Heart left ventricle (tissue), 16 donors: ENCODE measurements at regions not wholly inside any gene's neighbourhood (a gene's known extent, or its start where the extent isn't known, plus 50 kb on each side); places are given as distances from the start of the nearest gene placed in this dataset.

ENCODE experiments used
- ATAC-seq, 4 donors: fragments of 200-7000 bp; cut with Tn5 transposase; one replicate each; pipeline ENCODE4 v1.9.1; 2020 to 2022; ENCODE audit warnings: moderate library complexity in 4 of 4, mild to moderate bottlenecking in 3 of 4, moderate number of reproducible peaks in 1 of 4
- DNase-seq, 5 donors: peaks; one replicate each; pipeline ENCODE4 v3.0.0-alpha.2; 2020
- H3K27ac ChIP-seq, 12 donors: fragments of 200-600 bp; sonication (generic) in 4 of 12; one replicate each; pipeline versions ENCODE4 v1.5.0 to v1.8.0; 2016 to 2022; ENCODE audit warnings: mild to moderate bottlenecking in 2 of 12
- H3K27me3 ChIP-seq, 9 donors: fragments of 200-600 bp; sonication (generic) in 2 of 9; one replicate each; pipeline versions ENCODE4 v1.5.1 to v1.8.0; 2016 to 2022; ENCODE audit warnings: mild to moderate bottlenecking in 3 of 9
- H3K36me3 ChIP-seq, 9 donors: fragments of 200-600 bp; sonication (generic) in 2 of 9; one replicate each; pipeline versions ENCODE4 v1.5.0 to v1.8.0; 2018 to 2022; ENCODE audit warnings: mild to moderate bottlenecking in 2 of 9
- H3K4me1 ChIP-seq, 12 donors: fragments of 200-600 bp; sonication (generic) in 4 of 12; one replicate each; pipeline versions ENCODE4 v1.5.0 to v1.8.0; 2016 to 2022; ENCODE audit warnings: mild to moderate bottlenecking in 3 of 12
- H3K4me3 ChIP-seq, 12 donors: fragments of 200-600 bp; sonication (generic) in 4 of 12; one replicate each; pipeline versions ENCODE4 v1.5.0 to v1.8.0; 2017 to 2022; ENCODE audit warnings: mild to moderate bottlenecking in 9 of 12, moderate library complexity in 4 of 12
- H3K9me3 ChIP-seq, 12 donors: fragments of 200-600 bp; sonication (generic) in 4 of 12; one replicate each; pipeline versions ENCODE4 v1.5.0 to v1.8.0; 2016 to 2022; ENCODE audit warnings: mild to moderate bottlenecking in 1 of 12
- POLR2A ChIP-seq, 2 donors: fragments of 450-650 bp; IDR thresholded peaks; one replicate each; pipeline ENCODE4 v1.6.1; 2017; ENCODE audit warnings: antibody characterized with exemption in 2 of 2, mild to moderate bottlenecking in 2 of 2, moderate library complexity in 2 of 2
- WGBS, 4 donors: extraction: QIAGEN DNeasy Blood & Tissue Kit in 2 of 4; methylation state at CpG; one replicate each; pipeline versions ENCODE4 v1.1.5 to v1.1.7; 2013 to 2018; 5-methylcytosine and 5-hydroxymethylcytosine counted together
- intact Hi-C, 10 donors: fragments of 100-400 bp; cut with DNase I; formaldehyde crosslinking; loops; one replicate each; pipeline versions ENCODE4 v1.11.1 to v1.14.2; 2022
- TF ChIP-seq, protein P1 (sequence below), 12 donors: fragments of 200-600 bp; sonication (generic) in 4 of 12; IDR thresholded peaks; one replicate each; pipeline versions ENCODE4 v1.5.0 to v1.8.0; 2018 to 2022; ENCODE audit warnings: antibody characterized with exemption in 12 of 12, mild to moderate bottlenecking in 5 of 12
- donor health status: ischemic (EF 13 %, LVEDD 7.1; RV severe dilation, severe dysfunction).
- donor health status: healthy with polysubstance abuse.
- donor health status: DM: no; HTN: yes; CAD: no.
- donor health status: DM: no; HTN: no; CAD: no.
- donor health status: ischemic (EF 25% LVEDD 6.9; RV normal size, moderate dysfunction).
- donor health status: ischemic (EF 25% LVEDD 5.7; RV mildly dilated, moderate dysfunction).
- donor health status: healthy.
- donor health status: DM: yes; HTN: yes; CAD: no.
- donor health status: ischemic (EF 35%, LVEDD 5.7; RV mildly dilated, moderate dysfunction).
- donor health status: nonischemic (EF 11% LVEDD 7.7; RV severe dilation, severe dysfunction).
- donor health status: DM: yes; HTN: yes; CAD: no.
- donor health status: PGD.
- donor health status: ischemic (EF 29% LVEDD 5.4; RV normal size, mild dysfunction).
- donor health status: nonischemic (EF 23%, LVEDD 6.1; RV moderate dilation, normal function).

- H3K27me3 ChIP-seq = no peaks in the 10 kb centered on the region
- 80 to 88% (median 83%) methylated on average over 13 of the region's 13 CpGs for WGBS, 4 donors
- H3K27ac ChIP-seq = no peak overlapping the region
- no peak overlapping the region for H3K4me3 ChIP-seq
- peaks cover 0 to 12% (median 0%) of the 10 kb centered on the region in 12 donors for H3K4me1 ChIP-seq
- no peaks in the 10 kb centered on the region for H3K36me3 ChIP-seq
- H3K9me3 ChIP-seq = no peaks in the 10 kb centered on the region
- no peak for ATAC-seq
- TF ChIP-seq, protein P1, sequence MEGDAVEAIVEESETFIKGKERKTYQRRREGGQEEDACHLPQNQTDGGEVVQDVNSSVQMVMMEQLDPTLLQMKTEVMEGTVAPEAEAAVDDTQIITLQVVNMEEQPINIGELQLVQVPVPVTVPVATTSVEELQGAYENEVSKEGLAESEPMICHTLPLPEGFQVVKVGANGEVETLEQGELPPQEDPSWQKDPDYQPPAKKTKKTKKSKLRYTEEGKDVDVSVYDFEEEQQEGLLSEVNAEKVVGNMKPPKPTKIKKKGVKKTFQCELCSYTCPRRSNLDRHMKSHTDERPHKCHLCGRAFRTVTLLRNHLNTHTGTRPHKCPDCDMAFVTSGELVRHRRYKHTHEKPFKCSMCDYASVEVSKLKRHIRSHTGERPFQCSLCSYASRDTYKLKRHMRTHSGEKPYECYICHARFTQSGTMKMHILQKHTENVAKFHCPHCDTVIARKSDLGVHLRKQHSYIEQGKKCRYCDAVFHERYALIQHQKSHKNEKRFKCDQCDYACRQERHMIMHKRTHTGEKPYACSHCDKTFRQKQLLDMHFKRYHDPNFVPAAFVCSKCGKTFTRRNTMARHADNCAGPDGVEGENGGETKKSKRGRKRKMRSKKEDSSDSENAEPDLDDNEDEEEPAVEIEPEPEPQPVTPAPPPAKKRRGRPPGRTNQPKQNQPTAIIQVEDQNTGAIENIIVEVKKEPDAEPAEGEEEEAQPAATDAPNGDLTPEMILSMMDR (IDR thresholded peaks at IDR 0.05) = no peak
- TF ChIP-seq POLR2A (IDR thresholded peaks at IDR 0.05) = no peak
- intact Hi-C loops = no loop called here
- DNase-seq = no peak
Measured at GRCh38 chr16:65782611-65783600, 583.6 kb upstream of the CDH5 start.

GRCh38 chr16:65781855-65782254, 584.6 kb upstream of the CDH5 start:
- Histone ChIP-seq H3K4me1 (peaks cover 0 to 9% (median 0%) of the 10 kb centered on the region in 12 donors), H3K9me3 (peaks cover 0 to 8% (median 2%) of the 10 kb centered on the region in 12 donors), H3K27me3 (no peaks in the 10 kb centered on the region), H3K27ac (no peak overlapping the region), H3K4me3 (no peak overlapping the region), H3K36me3 (no peaks in the 10 kb centered on the region)
- no peak for TF ChIP-seq POLR2A (IDR thresholded peaks at IDR 0.05)
- TF ChIP-seq, protein P1 (IDR thresholded peaks at IDR 0.05) = no peak
- ATAC-seq = no peak
- intact Hi-C loops = no loop called here
- DNase-seq = no peak

DNA sequence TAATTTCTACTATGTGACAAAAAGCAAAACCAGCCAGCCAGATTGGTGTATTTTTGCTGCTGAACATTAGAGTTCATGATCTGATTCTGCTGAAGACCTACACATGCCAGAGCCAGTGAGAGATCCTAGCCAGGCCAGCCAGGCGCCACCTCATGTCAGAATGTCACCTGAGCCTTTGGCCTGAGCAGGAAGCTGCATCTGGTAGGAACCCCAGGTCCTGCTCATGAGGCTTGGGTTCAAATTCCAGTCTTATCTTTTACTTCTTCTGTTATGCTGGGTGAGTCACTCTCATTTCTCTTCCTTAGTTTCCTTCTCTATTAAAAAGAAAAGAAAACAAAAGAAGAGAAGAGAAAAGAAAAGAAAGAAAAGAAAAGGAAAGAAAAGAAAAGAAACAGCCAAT, 585.1 kb upstream of the CDH5 start:
- WGBS, 4 donors = 89 to 100% (median 96%) methylated on average over 1 of the region's 1 CpG
- H3K4me3 ChIP-seq = no peak overlapping the region
- no peak for TF ChIP-seq POLR2A (IDR thresholded peaks at IDR 0.05)
- TF ChIP-seq, protein P1 (IDR thresholded peaks at IDR 0.05) = no peak
- H3K27ac ChIP-seq = no peak overlapping the region
- H3K9me3 ChIP-seq = peaks cover 0 to 13% (median 3%) of the 10 kb centered on the region in 12 donors
- H3K27me3 ChIP-seq = no peaks in the 10 kb centered on the region
- intact Hi-C loops = no loop called here
- ATAC-seq = no peak
- no peak for DNase-seq
- H3K36me3 ChIP-seq = no peaks in the 10 kb centered on the region
- peaks cover 0 to 5% (median 0%) of the 10 kb centered on the region in 12 donors for H3K4me1 ChIP-seq

DNA sequence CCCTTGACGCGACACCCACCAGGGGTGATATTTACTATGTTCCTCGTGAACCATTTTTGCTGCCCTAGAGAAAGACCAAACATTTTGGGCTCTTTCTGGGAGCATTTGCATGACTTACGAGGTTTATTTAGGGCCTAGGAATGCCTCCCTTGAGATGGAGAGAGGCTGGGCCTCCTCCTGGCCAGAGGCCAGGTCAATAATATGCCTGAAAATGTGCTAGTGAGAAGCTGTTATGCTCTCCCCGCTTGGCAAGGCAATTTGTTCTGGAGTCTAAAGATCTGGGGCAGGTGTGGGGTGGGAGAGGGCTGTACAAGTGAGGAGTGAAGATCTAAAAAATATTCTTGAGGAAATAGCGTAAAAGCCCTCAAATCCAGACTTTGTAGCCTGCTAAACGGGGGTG, 587.3 kb upstream of the CDH5 start:
- Histone ChIP-seq H3K27me3 (no peaks in the 10 kb centered on the region), H3K4me1 (peaks cover 0 to 5% (median 0%) of the 10 kb centered on the region in 12 donors), H3K4me3 (no peak overlapping the region), H3K27ac (no peak overlapping the region), H3K9me3 (peaks cover 0 to 18% (median 3%) of the 10 kb centered on the region in 12 donors), H3K36me3 (no peaks in the 10 kb centered on the region)
- no peak for TF ChIP-seq POLR2A (IDR thresholded peaks at IDR 0.05)
- TF ChIP-seq, protein P1 (IDR thresholded peaks at IDR 0.05) = no peak
- 78 to 85% (median 84%) methylated on average over 7 of the region's 7 CpGs for WGBS, 4 donors
- DNase-seq (no peak), ATAC-seq (no peak)
- intact Hi-C loops = no loop called here
